ENCODE measurements at regions not wholly inside any gene's neighbourhood (a gene's known extent, or its start where the extent isn't known, plus 50 kb on each side); places are given as distances from the start of the nearest gene placed in this dataset.

- Histone ChIP-seq H3K4me2 (ENCODE audit: low read depth, low read length) (no peak overlapping the region), H3K27me3 (ENCODE audit: control insufficient read depth in 1 of 2, insufficient read depth in 2 of 2, low read length in 2 of 2) (no peaks in the 10 kb centered on the region), H3K9ac (ENCODE audit: insufficient read depth, low read depth, low read length) (no peak overlapping the region), H3K4me1 (ENCODE audit: insufficient read depth, low read length) (no peaks in the 10 kb centered on the region), H3K27ac (ENCODE audit: extremely low read length, insufficient read depth, low read length) (no peak overlapping the region), H3K9me3 (ENCODE audit: low read length) (no peaks in the 10 kb centered on the region), H3K79me2 (ENCODE audit: insufficient read depth, low read length) (no peaks in the 10 kb centered on the region), H3K36me3 (replicated peaks in 1 of 2; ENCODE audit: control insufficient read depth in 1 of 2, insufficient read depth in 2 of 2, low read length in 2 of 2) (no peaks in the 10 kb centered on the region), H3K4me3 (replicated peaks in 1 of 3; ENCODE audit: insufficient read depth in 1 of 3, low read depth in 2 of 3, low read length in 3 of 3) (no peak overlapping the region), H2AFZ (ENCODE audit: low read length) (no peak overlapping the region), H4K20me1 (ENCODE audit: insufficient read depth, low read length) (no peaks in the 10 kb centered on the region)
- no peak for DNase-seq (ENCODE audit: low spot score)
- no peak for FAIRE-seq
- CTCF ChIA-PET (ENCODE audit: low intra/inter-chr PET ratio, low total read pairs) = no interaction called here
- in situ Hi-C loops (cut with HindIII; ENCODE audit: extremely low pct_ligation_motif_present, low pct_unique_long_range_greater_than_20kb) = no loop called here
- no TSS peak for BruUV-seq (replicated peaks)
- no peak for TF ChIP-seq PBX3 (CRISPR knock-in tag; IDR thresholded peaks at IDR 0.05; ENCODE audit: borderline replicate concordance)
- TF ChIP-seq TSC22D2 (CRISPR knock-in tag; IDR thresholded peaks at IDR 0.05; ENCODE audit: borderline replicate concordance) = no peak
- no peak for TF ChIP-seq PCBP2 (optimal IDR thresholded peaks at IDR 0.05; ENCODE audit: low read depth, low read length, poor library complexity, severe bottlenecking)
- TF ChIP-seq NKX3-1 (CRISPR knock-in tag; IDR thresholded peaks at IDR 0.05) = no peak
- TF ChIP-seq, protein P1, sequence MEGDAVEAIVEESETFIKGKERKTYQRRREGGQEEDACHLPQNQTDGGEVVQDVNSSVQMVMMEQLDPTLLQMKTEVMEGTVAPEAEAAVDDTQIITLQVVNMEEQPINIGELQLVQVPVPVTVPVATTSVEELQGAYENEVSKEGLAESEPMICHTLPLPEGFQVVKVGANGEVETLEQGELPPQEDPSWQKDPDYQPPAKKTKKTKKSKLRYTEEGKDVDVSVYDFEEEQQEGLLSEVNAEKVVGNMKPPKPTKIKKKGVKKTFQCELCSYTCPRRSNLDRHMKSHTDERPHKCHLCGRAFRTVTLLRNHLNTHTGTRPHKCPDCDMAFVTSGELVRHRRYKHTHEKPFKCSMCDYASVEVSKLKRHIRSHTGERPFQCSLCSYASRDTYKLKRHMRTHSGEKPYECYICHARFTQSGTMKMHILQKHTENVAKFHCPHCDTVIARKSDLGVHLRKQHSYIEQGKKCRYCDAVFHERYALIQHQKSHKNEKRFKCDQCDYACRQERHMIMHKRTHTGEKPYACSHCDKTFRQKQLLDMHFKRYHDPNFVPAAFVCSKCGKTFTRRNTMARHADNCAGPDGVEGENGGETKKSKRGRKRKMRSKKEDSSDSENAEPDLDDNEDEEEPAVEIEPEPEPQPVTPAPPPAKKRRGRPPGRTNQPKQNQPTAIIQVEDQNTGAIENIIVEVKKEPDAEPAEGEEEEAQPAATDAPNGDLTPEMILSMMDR (CRISPR knock-in tag; IDR thresholded peaks at IDR 0.05) = no peak
- POLR2A ChIA-PET = no interaction called here
- WGBS (ENCODE audit: low lambda C conversion rate) = 0% methylated on average over 2 of the region's 14 CpGs
- peak; percentile 81 for ATAC-seq
- intact Hi-C loops (cut with micrococcal nuclease; ENCODE audit: unreplicated experiment) = no loop called here
These were observed 234.9 kb downstream of the TECRL start for GRCh38 chr4:64174247-64174882.

All from HepG2 (cell line).